Tibial nerve (tissue), 4 donors: ENCODE measurements at regions not wholly inside any gene's neighbourhood (a gene's known extent, or its start where the extent isn't known, plus 50 kb on each side); places are given as distances from the start of the nearest gene placed in this dataset.

Experiments
- DNase-seq, 2 donors: peaks; one replicate each; pipeline ENCODE4 v3.0.0-alpha.2; 2019; ENCODE audit warnings: low spot score in 2 of 2
- H3K27ac ChIP-seq, 4 donors: fragments of 200-600 bp; sonication (generic) in 3 of 4; one replicate each; pipeline ENCODE4 v1.5.1; 2017 to 2019; ENCODE audit warnings: mild to moderate bottlenecking in 1 of 4
- H3K27me3 ChIP-seq, 2 donors: fragments of 200-600 bp; sonication (generic) in 1 of 2; one replicate each; pipeline versions ENCODE4 v1.5.1 to v1.6.0; 2017 to 2019
- H3K36me3 ChIP-seq, 3 donors: fragments of 200-600 bp; sonication (generic); one replicate each; pipeline ENCODE4 v1.5.1; 2018 to 2019
- H3K4me1 ChIP-seq, 4 donors: fragments of 200-600 bp; sonication (generic) in 3 of 4; one replicate each; pipeline ENCODE4 v1.5.1; 2017 to 2019
- H3K4me3 ChIP-seq, 4 donors: fragments of 200-600 bp; sonication (generic) in 3 of 4; one replicate each; pipeline ENCODE4 v1.5.1; 2017 to 2019; ENCODE audit warnings: mild to moderate bottlenecking in 1 of 4, moderate library complexity in 1 of 4
- H3K9me3 ChIP-seq, 4 donors: fragments of 200-600 bp; sonication (generic) in 3 of 4; one replicate each; pipeline ENCODE4 v1.5.1; 2017 to 2019
- EP300 ChIP-seq, 2 donors: sonication (generic); formaldehyde crosslinking; IDR thresholded peaks; one replicate each; pipeline ENCODE4 v1.6.1; 2017; ENCODE audit warnings: antibody characterized with exemption in 2 of 2, mild to moderate bottlenecking in 1 of 2
- POLR2A ChIP-seq, 2 donors: fragments of 450-650 bp; IDR thresholded peaks; one replicate each; pipeline ENCODE4 v1.6.1; 2017; ENCODE audit warnings: antibody characterized with exemption in 2 of 2, mild to moderate bottlenecking in 2 of 2, moderate library complexity in 2 of 2
- WGBS, 2 donors: methylation state at CpG; one replicate each; pipeline ENCODE4 v1.1.5; 2018; 5-methylcytosine and 5-hydroxymethylcytosine counted together
- TF ChIP-seq, protein P1 (sequence below), 5 experiments: fragments of 200-600 bp in 3 of 5; fragments of 450-650 bp in 2 of 5; sonication (generic) in 3 of 5; IDR thresholded peaks; one replicate each; pipeline ENCODE4 v1.5.1; 2016 to 2019; ENCODE audit warnings: antibody characterized with exemption in 5 of 5, mild to moderate bottlenecking in 3 of 5, moderate library complexity in 2 of 5

DNA sequence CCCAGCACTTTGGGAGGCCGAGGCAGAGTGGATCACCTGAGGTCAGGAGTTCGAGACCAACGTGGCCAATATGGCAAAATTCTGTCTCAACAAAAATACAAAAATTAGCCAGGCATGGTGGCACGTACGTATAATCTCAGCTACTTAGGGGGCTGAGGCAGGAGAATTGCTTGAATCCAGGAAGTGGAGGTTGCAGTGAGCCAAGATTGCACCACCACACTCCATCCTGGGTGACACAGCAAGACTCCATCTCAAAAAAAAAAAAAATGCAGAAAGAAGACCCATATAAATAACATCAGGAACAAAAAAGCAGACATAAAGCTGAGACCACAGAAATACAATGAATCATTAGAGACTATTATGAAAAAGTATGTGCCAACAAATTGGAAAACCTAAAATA lies 235.2 kb upstream of the VEPH1 start:
- Histone ChIP-seq H3K4me1 (no peaks in the 10 kb centered on the region), H3K4me3 (no peak overlapping the region), H3K27ac (no peak overlapping the region), H3K36me3 (no peaks in the 10 kb centered on the region), H3K9me3 (peaks cover 0 to 17% (median 3%) of the 10 kb centered on the region in 4 donors), H3K27me3 (no peaks in the 10 kb centered on the region)
- no peak for DNase-seq
- TF ChIP-seq, protein P1, sequence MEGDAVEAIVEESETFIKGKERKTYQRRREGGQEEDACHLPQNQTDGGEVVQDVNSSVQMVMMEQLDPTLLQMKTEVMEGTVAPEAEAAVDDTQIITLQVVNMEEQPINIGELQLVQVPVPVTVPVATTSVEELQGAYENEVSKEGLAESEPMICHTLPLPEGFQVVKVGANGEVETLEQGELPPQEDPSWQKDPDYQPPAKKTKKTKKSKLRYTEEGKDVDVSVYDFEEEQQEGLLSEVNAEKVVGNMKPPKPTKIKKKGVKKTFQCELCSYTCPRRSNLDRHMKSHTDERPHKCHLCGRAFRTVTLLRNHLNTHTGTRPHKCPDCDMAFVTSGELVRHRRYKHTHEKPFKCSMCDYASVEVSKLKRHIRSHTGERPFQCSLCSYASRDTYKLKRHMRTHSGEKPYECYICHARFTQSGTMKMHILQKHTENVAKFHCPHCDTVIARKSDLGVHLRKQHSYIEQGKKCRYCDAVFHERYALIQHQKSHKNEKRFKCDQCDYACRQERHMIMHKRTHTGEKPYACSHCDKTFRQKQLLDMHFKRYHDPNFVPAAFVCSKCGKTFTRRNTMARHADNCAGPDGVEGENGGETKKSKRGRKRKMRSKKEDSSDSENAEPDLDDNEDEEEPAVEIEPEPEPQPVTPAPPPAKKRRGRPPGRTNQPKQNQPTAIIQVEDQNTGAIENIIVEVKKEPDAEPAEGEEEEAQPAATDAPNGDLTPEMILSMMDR (IDR thresholded peaks at IDR 0.05), result no peak
- TF ChIP-seq POLR2A (IDR thresholded peaks at IDR 0.05) (no peak), EP300 (IDR thresholded peaks at IDR 0.05) (no peak)
- WGBS, 2 donors, result 95 to 96% methylated on average over 5 of the region's 5 CpGs

DNA sequence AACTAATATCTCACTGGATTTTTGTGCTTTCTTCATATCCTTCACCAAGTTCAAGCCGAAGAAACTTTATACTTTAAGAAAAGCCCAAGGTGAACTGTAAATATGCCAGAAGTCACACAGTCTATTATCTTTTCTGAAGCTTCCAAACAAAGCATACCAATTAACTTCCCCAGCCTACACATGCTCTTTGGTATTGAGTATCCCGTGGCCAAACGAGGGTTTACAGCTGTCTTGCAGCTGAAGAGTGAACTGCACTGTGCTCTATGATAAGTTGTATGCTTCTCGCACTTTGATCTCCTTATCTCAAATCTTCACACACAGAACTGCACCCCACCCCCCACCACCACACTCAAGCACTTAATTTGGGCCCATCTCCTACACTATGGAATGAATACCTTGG lies 215.6 kb upstream of the VEPH1 start:
- 54 to 58% methylated on average over 4 of the region's 4 CpGs for WGBS, 2 donors
- H3K27ac ChIP-seq, result no peak overlapping the region
- H3K4me3 ChIP-seq, result no peak overlapping the region
- no peak for DNase-seq
- peaks cover 0 to 34% (median 8%) of the 10 kb centered on the region in 4 donors for H3K9me3 ChIP-seq
- TF ChIP-seq POLR2A (IDR thresholded peaks at IDR 0.05) (no peak), EP300 (IDR thresholded peaks at IDR 0.05) (no peak)
- TF ChIP-seq, protein P1 (IDR thresholded peaks at IDR 0.05), result no peak
- H3K36me3 ChIP-seq, result no peaks in the 10 kb centered on the region
- H3K4me1 ChIP-seq, result no peaks in the 10 kb centered on the region
- H3K27me3 ChIP-seq, result no peaks in the 10 kb centered on the region

GRCh38 chr3:157713101-157713500 lies 209.9 kb upstream of the VEPH1 start:
- Histone ChIP-seq H3K4me1 (no peaks in the 10 kb centered on the region), H3K4me3 (no peak overlapping the region), H3K36me3 (no peaks in the 10 kb centered on the region), H3K27ac (no peak overlapping the region), H3K9me3 (peaks cover 0 to 13% (median 2%) of the 10 kb centered on the region in 4 donors), H3K27me3 (no peaks in the 10 kb centered on the region)
- TF ChIP-seq, protein P1 (IDR thresholded peaks at IDR 0.05), result no peak
- no peak for TF ChIP-seq POLR2A (IDR thresholded peaks at IDR 0.05)
- no peak for DNase-seq

DNA sequence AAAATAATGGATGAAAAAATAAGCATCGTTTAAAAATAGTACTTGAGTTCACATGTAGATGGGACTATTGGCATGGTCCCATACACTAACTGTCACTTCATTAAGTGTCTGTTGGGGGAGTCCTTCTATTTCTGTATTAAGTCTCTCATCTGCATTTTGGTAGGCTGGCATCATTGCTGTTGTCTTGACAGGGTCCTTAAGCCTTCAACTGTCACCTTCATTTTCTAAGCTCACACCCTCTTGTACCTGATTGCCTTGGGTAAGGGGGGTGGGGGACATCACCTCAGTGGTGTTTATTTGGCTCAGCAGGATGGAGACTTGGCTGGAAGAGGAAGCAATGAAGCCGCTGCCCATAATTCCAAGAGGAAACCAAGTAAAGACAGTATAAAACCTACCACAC lies 202.0 kb upstream of the VEPH1 start:
- H3K27me3 ChIP-seq, result no peaks in the 10 kb centered on the region
- DNase-seq, result no peak
- H3K36me3 ChIP-seq, result no peaks in the 10 kb centered on the region
- H3K4me1 ChIP-seq, result no peaks in the 10 kb centered on the region
- H3K9me3 ChIP-seq, result peaks cover 0 to 4% (median 0%) of the 10 kb centered on the region in 4 donors
- TF ChIP-seq EP300 (IDR thresholded peaks at IDR 0.05) (no peak), POLR2A (IDR thresholded peaks at IDR 0.05) (no peak)
- TF ChIP-seq, protein P1 (IDR thresholded peaks at IDR 0.05), result no peak
- no peak overlapping the region for H3K4me3 ChIP-seq
- 75 to 76% methylated on average over 2 of the region's 2 CpGs for WGBS, 2 donors
- H3K27ac ChIP-seq, result no peak overlapping the region

- no peak for TF ChIP-seq EP300 (IDR thresholded peaks at IDR 0.05)
- TF ChIP-seq POLR2A (IDR thresholded peaks at IDR 0.05), result no peak
- TF ChIP-seq, protein P1 (IDR thresholded peaks at IDR 0.05), result no peak
- Histone ChIP-seq H3K9me3 (no peaks in the 10 kb centered on the region), H3K36me3 (no peaks in the 10 kb centered on the region), H3K4me1 (no peaks in the 10 kb centered on the region), H3K27ac (no peak overlapping the region), H3K27me3 (no peaks in the 10 kb centered on the region), H3K4me3 (no peak overlapping the region)
- no peak for DNase-seq
- WGBS, 2 donors, result 89 to 97% methylated on average over 3 of the region's 3 CpGs
Measured at GRCh38 chr3:157700405-157700804, 197.2 kb upstream of the VEPH1 start.
